HEK293 (cell line): ENCODE measurements at regions not wholly inside any gene's neighbourhood (a gene's known extent, or its start where the extent isn't known, plus 50 kb on each side); places are given as distances from the start of the nearest gene placed in this dataset.
"Not testable (repeated sequence)": the region's sequence is repeated elsewhere in the genome, so short reads cannot be mapped to it uniquely, and the experiment has no call there.

ENCODE experiments used
- CTCF ChIA-PET: fragments of 350-600 bp; formaldehyde crosslinking; extraction: SDS; loops from one replicate; lab custom pipeline; 2021; ENCODE audit warnings: antibody characterized with exemption; lab: Yijun Ruan, JAX
- POLR2A ChIA-PET: fragments of 300-600 bp; formaldehyde crosslinking; extraction: SDS; loops from one replicate; lab custom pipeline; 2020; ENCODE audit warnings: antibody characterized with exemption, inconsistent platforms; lab: Yijun Ruan, JAX
- H3K27ac ChIP-seq: fragments of 200-500 bp; sonication (Bioruptor generic); 2 replicates; pipeline ENCODE4 v1.5.1; 2014; ENCODE audit warnings: low read depth, low read length, control low read depth, inconsistent platforms; ENCODE audit errors: extremely low read depth
- H3K36me3 ChIP-seq, 2 experiments: fragments of 200-500 bp in 1 of 2; sonication (Bioruptor generic) in 1 of 2; 1 replicate in 1 of 2; 2 replicates in 1 of 2; pipeline ENCODE4 v1.5.1; 2014 to 2017; ENCODE audit warnings: inconsistent platforms in 2 of 2, low read length in 2 of 2; ENCODE audit not compliant: control insufficient read depth in 2 of 2, insufficient read depth in 1 of 2
- H3K4me1 ChIP-seq: fragments of 200-500 bp; sonication (Bioruptor generic); 2 replicates; pipeline ENCODE4 v1.5.1; 2014; ENCODE audit warnings: mild to moderate bottlenecking, low read length, inconsistent platforms; ENCODE audit not compliant: control insufficient read depth, insufficient read depth
- H3K4me3 ChIP-seq: 2 replicates; pipeline ENCODE4 v1.5.1; 2011; ENCODE audit warnings: low read depth, mild to moderate bottlenecking, control low read depth, low read length, moderate library complexity
- H3K9me3 ChIP-seq: fragments of 200-500 bp; sonication (Bioruptor generic); 2 replicates; pipeline ENCODE4 v1.5.1; 2014; ENCODE audit warnings: low read depth, low read length, inconsistent platforms; ENCODE audit not compliant: control insufficient read depth, insufficient read depth
- PATZ1 ChIP-seq: fragments of 450-650 bp; formaldehyde crosslinking; IDR thresholded peaks from 2 replicates; pipeline ENCODE4 v1.5.1; 2016; ENCODE audit warnings: missing biosample characterization, missing genetic modification characterization
- SETDB1 ChIP-seq: IDR thresholded peaks from one replicate; pipeline ENCODE4 v1.6.1; 2017; ENCODE audit warnings: mild to moderate bottlenecking, low read length, moderate library complexity, mixed read lengths; ENCODE audit not compliant: insufficient read length
- TRIM28 ChIP-seq: IDR thresholded peaks from 2 replicates; pipeline ENCODE4 v1.6.1; 2011; ENCODE audit warnings: low read length, control low read depth, borderline replicate concordance
- ZBTB1 ChIP-seq: fragments of 450-650 bp; formaldehyde crosslinking; IDR thresholded peaks from 2 replicates; pipeline ENCODE4 v1.5.1; 2016; ENCODE audit warnings: missing biosample characterization, missing genetic modification characterization
- ZNF112 ChIP-seq: fragments of 450-650 bp; formaldehyde crosslinking; IDR thresholded peaks from 2 replicates; pipeline ENCODE4 v1.5.0; 2017; ENCODE audit warnings: missing biosample characterization, missing genetic modification characterization
- ZNF274 ChIP-seq, 2 experiments: fragments of 200-500 bp in 1 of 2; fragments of 450-650 bp in 1 of 2; sonication (Bioruptor generic) in 1 of 2; formaldehyde crosslinking in 1 of 2; IDR thresholded peaks; 2 replicates each; pipeline versions ENCODE4 v1.5.1 to v1.6.1; 2014 to 2016; ENCODE audit warnings: borderline replicate concordance in 1 of 2, inconsistent platforms in 1 of 2, low read length in 1 of 2, missing biosample characterization in 1 of 2, missing genetic modification characterization in 1 of 2
- ZNF513 ChIP-seq: fragments of 450-650 bp; IDR thresholded peaks from 2 replicates; pipeline ENCODE4 v1.5.1; 2018; ENCODE audit warnings: missing biosample characterization, missing genetic modification characterization
- ZNF561 ChIP-seq: fragments of 450-650 bp; IDR thresholded peaks from 2 replicates; pipeline ENCODE4 v1.5.1; 2018; ENCODE audit warnings: missing biosample characterization, missing genetic modification characterization, borderline replicate concordance
- ZNF76 ChIP-seq: fragments of 450-650 bp; formaldehyde crosslinking; IDR thresholded peaks from 2 replicates; pipeline ENCODE4; 2016; ENCODE audit warnings: low read depth, missing biosample characterization, missing genetic modification characterization, borderline replicate concordance
- ZNF791 ChIP-seq: fragments of 450-650 bp; formaldehyde crosslinking; IDR thresholded peaks from 2 replicates; pipeline ENCODE4 v1.5.1; 2016; ENCODE audit warnings: missing biosample characterization, missing genetic modification characterization
- TF ChIP-seq, protein P1 (sequence below): fragments of 450-650 bp; formaldehyde crosslinking; IDR thresholded peaks from 2 replicates; pipeline ENCODE4 v1.5.1; 2016; ENCODE audit warnings: missing biosample characterization, missing genetic modification characterization
- TF ChIP-seq, protein P2 (sequence below): fragments of 450-650 bp; formaldehyde crosslinking; IDR thresholded peaks from 2 replicates; pipeline ENCODE4 v1.5.1; 2017; ENCODE audit warnings: missing biosample characterization, missing genetic modification characterization
- TF ChIP-seq, protein P3 (sequence below): fragments of 450-650 bp; formaldehyde crosslinking; IDR thresholded peaks from 2 replicates; pipeline ENCODE4 v1.5.1; 2016; ENCODE audit warnings: missing biosample characterization, missing genetic modification characterization

DNA sequence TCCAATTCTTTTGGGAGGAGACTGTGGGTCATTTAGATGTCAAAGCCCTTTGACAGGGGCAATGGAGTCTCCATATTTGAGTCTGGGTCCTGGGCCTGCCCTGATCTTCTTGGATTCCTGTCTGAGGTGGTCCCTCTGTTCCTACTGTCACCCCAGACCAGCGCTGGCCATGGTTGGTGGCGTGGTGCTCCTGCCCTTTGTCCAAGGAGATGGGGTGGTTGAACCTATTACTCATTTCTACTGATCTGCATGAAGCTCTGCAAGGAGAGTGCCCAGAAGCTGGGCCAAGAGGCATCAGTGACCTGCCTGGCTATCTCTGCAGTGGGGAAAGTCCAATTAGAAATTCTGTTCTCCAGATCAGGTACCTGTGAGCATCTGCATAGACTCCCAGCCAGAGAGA, 355.6 kb upstream of the NUPR2 start (continued):
- no peak for TF ChIP-seq ZNF791
- TF ChIP-seq, protein P1, sequence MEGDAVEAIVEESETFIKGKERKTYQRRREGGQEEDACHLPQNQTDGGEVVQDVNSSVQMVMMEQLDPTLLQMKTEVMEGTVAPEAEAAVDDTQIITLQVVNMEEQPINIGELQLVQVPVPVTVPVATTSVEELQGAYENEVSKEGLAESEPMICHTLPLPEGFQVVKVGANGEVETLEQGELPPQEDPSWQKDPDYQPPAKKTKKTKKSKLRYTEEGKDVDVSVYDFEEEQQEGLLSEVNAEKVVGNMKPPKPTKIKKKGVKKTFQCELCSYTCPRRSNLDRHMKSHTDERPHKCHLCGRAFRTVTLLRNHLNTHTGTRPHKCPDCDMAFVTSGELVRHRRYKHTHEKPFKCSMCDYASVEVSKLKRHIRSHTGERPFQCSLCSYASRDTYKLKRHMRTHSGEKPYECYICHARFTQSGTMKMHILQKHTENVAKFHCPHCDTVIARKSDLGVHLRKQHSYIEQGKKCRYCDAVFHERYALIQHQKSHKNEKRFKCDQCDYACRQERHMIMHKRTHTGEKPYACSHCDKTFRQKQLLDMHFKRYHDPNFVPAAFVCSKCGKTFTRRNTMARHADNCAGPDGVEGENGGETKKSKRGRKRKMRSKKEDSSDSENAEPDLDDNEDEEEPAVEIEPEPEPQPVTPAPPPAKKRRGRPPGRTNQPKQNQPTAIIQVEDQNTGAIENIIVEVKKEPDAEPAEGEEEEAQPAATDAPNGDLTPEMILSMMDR (tag by site-specific recombination), result no peak
- TF ChIP-seq, protein P2, sequence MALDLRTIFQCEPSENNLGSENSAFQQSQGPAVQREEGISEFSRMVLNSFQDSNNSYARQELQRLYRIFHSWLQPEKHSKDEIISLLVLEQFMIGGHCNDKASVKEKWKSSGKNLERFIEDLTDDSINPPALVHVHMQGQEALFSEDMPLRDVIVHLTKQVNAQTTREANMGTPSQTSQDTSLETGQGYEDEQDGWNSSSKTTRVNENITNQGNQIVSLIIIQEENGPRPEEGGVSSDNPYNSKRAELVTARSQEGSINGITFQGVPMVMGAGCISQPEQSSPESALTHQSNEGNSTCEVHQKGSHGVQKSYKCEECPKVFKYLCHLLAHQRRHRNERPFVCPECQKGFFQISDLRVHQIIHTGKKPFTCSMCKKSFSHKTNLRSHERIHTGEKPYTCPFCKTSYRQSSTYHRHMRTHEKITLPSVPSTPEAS, result no peak
- TF ChIP-seq, protein P3, sequence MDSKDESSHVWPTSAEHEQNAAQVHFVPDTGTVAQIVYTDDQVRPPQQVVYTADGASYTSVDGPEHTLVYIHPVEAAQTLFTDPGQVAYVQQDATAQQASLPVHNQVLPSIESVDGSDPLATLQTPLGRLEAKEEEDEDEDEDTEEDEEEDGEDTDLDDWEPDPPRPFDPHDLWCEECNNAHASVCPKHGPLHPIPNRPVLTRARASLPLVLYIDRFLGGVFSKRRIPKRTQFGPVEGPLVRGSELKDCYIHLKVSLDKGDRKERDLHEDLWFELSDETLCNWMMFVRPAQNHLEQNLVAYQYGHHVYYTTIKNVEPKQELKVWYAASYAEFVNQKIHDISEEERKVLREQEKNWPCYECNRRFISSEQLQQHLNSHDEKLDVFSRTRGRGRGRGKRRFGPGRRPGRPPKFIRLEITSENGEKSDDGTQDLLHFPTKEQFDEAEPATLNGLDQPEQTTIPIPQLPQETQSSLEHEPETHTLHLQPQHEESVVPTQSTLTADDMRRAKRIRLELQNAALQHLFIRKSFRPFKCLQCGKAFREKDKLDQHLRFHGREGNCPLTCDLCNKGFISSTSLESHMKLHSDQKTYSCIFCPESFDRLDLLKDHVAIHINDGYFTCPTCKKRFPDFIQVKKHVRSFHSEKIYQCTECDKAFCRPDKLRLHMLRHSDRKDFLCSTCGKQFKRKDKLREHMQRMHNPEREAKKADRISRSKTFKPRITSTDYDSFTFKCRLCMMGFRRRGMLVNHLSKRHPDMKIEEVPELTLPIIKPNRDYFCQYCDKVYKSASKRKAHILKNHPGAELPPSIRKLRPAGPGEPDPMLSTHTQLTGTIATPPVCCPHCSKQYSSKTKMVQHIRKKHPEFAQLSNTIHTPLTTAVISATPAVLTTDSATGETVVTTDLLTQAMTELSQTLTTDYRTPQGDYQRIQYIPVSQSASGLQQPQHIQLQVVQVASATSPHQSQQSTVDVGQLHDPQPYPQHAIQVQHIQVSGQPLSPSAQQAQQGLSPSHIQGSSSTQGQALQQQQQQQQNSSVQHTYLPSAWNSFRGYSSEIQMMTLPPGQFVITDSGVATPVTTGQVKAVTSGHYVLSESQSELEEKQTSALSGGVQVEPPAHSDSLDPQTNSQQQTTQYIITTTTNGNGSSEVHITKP, result no peak
- TF ChIP-seq ZNF561, result no peak
- TF ChIP-seq PATZ1 (tag by site-specific recombination), result no peak
- TF ChIP-seq ZBTB1 (tag by site-specific recombination), result no peak
- TF ChIP-seq ZNF76 (tag by site-specific recombination), result no peak
- no peak for TF ChIP-seq ZNF513
- no peak for TF ChIP-seq ZNF112 (tag by site-specific recombination)

DNA sequence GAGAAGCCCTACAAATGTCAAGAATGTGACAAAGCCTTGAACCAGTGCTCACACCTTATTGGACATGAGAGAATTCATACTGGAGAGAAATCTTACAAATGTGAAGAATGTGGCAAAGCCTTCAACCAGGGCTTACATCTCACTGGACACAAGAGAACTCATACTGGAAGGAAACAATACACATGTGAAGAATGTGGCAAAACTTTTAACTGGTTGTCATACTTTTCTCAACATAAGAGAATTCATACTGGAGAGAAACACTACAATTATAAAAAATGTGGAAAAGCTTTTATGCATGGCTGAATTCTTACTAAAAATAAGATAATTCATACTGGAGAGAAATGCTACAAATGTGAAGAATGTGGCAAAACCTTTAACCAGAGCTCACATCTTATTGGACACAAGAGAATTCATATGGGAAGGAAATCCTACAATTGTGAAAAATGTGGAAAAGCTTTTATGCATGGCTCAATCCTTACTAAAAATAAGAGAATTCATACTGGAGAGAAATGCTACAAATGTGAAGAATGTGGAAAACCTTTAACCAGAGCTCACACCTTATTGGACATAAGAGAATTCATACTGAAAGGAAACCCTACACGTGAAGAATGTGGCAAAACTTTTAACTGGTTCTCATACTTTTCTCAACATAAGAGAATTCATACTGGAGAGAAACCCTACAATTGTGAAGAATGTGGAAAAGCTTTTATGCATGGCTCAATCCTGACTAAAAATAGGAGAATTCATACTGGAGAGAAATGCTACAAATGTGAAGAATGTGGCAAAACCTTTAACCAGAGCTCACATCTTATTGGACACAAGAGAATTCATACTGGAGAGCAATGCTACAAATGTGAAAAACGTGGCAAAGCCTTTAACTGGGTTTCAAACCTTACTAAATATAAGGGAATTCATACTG, 350.6 kb upstream of the NUPR2 start:
- TF ChIP-seq TRIM28 (peak; percentile 96; the same call in 1 of the 2 replicates), ZNF274 (IDR thresholded peaks at IDR 0.05; ENCODE audit: low read length) (peak; percentile 80), ZNF274 (tag by site-specific recombination; IDR thresholded peaks at IDR 0.05; ENCODE audit: borderline replicate concordance) (peak; percentile 87), SETDB1 (peak; percentile 97)
- H3K36me3 ChIP-seq, H3K9me3 ChIP-seq, POLR2A ChIA-PET, CTCF ChIA-PET, H3K4me3 ChIP-seq, H3K27ac ChIP-seq, H3K4me1 ChIP-seq: not testable (repeated sequence)
